ENCODE measurements at regions not wholly inside any gene's neighbourhood (a gene's known extent, or its start where the extent isn't known, plus 50 kb on each side); places are given as distances from the start of the nearest gene placed in this dataset.

GRCh38 chr3:106119614-106120082 is 250.8 kb upstream of the CBLB start:
- TF ChIP-seq, protein P1, sequence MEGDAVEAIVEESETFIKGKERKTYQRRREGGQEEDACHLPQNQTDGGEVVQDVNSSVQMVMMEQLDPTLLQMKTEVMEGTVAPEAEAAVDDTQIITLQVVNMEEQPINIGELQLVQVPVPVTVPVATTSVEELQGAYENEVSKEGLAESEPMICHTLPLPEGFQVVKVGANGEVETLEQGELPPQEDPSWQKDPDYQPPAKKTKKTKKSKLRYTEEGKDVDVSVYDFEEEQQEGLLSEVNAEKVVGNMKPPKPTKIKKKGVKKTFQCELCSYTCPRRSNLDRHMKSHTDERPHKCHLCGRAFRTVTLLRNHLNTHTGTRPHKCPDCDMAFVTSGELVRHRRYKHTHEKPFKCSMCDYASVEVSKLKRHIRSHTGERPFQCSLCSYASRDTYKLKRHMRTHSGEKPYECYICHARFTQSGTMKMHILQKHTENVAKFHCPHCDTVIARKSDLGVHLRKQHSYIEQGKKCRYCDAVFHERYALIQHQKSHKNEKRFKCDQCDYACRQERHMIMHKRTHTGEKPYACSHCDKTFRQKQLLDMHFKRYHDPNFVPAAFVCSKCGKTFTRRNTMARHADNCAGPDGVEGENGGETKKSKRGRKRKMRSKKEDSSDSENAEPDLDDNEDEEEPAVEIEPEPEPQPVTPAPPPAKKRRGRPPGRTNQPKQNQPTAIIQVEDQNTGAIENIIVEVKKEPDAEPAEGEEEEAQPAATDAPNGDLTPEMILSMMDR (IDR thresholded peaks at IDR 0.05; ENCODE audit: borderline replicate concordance): no peak
- Histone ChIP-seq H3K4me3 (no peak overlapping the region), H3K27me3 (ENCODE audit: low read depth) (no peaks in the 10 kb centered on the region), H3K27ac (replicated peaks) (no peak overlapping the region), H3K4me1 (no peaks in the 10 kb centered on the region), H3K9me3 (replicated peaks) (no peaks in the 10 kb centered on the region), H3K36me3 (no peaks in the 10 kb centered on the region)
- DNase-seq: no peak
- intact Hi-C loops (cut with micrococcal nuclease): no loop called here

- TF ChIP-seq, protein P1 (IDR thresholded peaks at IDR 0.05; ENCODE audit: borderline replicate concordance): no peak
- Histone ChIP-seq H3K36me3 (no peaks in the 10 kb centered on the region), H3K4me3 (no peak overlapping the region), H3K27ac (replicated peaks) (no peak overlapping the region), H3K27me3 (ENCODE audit: low read depth) (no peaks in the 10 kb centered on the region), H3K4me1 (no peaks in the 10 kb centered on the region), H3K9me3 (replicated peaks) (no peaks in the 10 kb centered on the region)
- intact Hi-C loops (cut with micrococcal nuclease): no loop called here
- DNase-seq: no peak
Observed at GRCh38 chr3:106120356-106120755, 251.5 kb upstream of the CBLB start.

DNA sequence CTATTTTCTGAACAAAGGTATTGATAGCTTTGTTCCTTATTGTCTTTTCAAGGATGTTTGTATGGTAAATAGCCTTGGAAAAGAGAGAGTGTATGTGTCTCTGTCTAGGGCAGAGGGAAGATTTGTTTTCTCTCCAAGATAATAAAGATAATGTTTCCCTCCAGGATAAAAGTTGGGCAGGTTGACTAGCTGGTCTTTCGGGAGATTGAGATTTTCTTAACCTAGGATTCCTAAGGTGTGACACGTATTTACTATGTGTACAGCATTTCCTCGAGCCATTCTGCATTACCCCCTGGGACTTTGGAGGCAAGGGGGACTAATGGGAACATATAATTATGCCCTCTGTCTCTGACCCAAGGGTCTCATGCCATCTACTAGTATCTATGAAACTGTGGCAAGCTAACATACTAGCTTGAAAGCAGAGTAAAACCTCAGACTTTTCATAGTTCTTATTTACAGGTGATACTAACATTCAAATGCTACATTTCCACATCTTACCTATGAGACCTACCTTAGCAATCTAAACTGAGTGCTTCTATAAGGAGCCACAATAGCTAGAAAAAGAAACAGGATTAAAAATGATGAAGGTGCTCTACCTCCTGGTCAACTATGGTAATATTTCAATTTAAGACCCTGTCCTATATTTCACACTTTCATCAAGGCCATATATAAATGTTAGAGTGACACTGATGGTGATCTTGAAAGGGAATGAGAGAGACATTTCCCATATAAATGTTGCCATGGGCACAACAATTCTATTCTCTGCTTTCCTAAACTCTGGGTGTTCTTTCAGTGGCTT is 252.9 kb upstream of the CBLB start:
- Histone ChIP-seq H3K4me1 (peaks cover 6% of the 10 kb centered on the region), H3K27me3 (ENCODE audit: low read depth) (no peaks in the 10 kb centered on the region), H3K4me3 (no peak overlapping the region), H3K9me3 (replicated peaks) (no peaks in the 10 kb centered on the region), H3K27ac (replicated peaks) (no peak overlapping the region), H3K36me3 (no peaks in the 10 kb centered on the region)
- intact Hi-C loops (cut with micrococcal nuclease): no loop called here
- TF ChIP-seq, protein P1 (IDR thresholded peaks at IDR 0.05; ENCODE audit: borderline replicate concordance): no peak
- DNase-seq: no peak

DNA sequence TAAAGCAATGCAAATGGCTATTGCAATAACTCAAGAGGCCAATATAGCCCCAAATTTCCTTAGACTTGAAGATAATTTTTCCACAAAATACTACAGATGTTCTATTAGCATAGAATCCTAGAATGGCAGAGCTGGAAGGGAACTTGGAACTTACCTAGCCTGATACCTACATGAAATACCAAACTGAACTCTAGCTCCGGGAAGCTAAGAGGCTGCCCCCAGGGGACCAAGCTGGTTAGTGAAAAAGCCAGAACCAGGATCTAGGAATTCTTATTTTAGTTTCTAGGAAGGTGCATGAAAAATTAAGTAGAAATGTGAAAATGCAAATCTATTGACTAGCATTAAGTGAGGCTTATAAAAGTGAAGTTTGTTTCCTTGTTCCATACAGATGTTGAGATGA is 256.0 kb upstream of the CBLB start:
- Histone ChIP-seq H3K27ac (replicated peaks) (no peak overlapping the region), H3K9me3 (replicated peaks) (no peaks in the 10 kb centered on the region), H3K36me3 (no peaks in the 10 kb centered on the region), H3K4me1 (peaks cover 13% of the 10 kb centered on the region), H3K27me3 (ENCODE audit: low read depth) (no peaks in the 10 kb centered on the region), H3K4me3 (no peak overlapping the region)
- DNase-seq: no peak
- TF ChIP-seq, protein P1 (IDR thresholded peaks at IDR 0.05; ENCODE audit: borderline replicate concordance): no peak
- intact Hi-C loops (cut with micrococcal nuclease): no loop called here

GRCh38 chr3:106125321-106125720 is 256.5 kb upstream of the CBLB start:
- no peak for DNase-seq
- Histone ChIP-seq H3K4me1 (peaks cover 18% of the 10 kb centered on the region), H3K4me3 (no peak overlapping the region), H3K9me3 (replicated peaks) (no peaks in the 10 kb centered on the region), H3K36me3 (no peaks in the 10 kb centered on the region), H3K27ac (replicated peaks) (no peak overlapping the region), H3K27me3 (ENCODE audit: low read depth) (no peaks in the 10 kb centered on the region)
- intact Hi-C loops (cut with micrococcal nuclease): no loop called here
- TF ChIP-seq, protein P1 (IDR thresholded peaks at IDR 0.05; ENCODE audit: borderline replicate concordance): no peak
